ENCODE measurements at regions not wholly inside any gene's neighbourhood (a gene's known extent, or its start where the extent isn't known, plus 50 kb on each side); places are given as distances from the start of the nearest gene placed in this dataset.

DNA sequence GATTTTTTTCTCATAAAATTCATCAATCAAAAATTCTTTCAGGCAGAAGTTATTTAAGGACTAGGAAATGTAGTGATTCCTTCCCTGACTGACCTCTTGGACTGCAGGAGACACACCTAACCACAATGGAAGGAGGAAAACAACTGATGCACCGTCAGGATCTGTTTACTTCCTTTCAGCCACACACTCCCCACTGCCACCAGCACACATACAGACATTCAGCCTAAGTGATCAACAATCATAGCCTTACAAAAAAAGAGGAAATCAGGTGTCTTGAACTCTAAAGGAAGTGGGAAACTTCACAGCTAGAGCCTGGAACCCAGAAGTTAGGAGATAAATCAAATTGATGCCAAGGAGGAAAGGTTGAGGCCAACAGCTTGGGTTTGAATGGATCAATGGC lies 213.5 kb upstream of the ACVR2A start:
- TF ChIP-seq, protein P1, sequence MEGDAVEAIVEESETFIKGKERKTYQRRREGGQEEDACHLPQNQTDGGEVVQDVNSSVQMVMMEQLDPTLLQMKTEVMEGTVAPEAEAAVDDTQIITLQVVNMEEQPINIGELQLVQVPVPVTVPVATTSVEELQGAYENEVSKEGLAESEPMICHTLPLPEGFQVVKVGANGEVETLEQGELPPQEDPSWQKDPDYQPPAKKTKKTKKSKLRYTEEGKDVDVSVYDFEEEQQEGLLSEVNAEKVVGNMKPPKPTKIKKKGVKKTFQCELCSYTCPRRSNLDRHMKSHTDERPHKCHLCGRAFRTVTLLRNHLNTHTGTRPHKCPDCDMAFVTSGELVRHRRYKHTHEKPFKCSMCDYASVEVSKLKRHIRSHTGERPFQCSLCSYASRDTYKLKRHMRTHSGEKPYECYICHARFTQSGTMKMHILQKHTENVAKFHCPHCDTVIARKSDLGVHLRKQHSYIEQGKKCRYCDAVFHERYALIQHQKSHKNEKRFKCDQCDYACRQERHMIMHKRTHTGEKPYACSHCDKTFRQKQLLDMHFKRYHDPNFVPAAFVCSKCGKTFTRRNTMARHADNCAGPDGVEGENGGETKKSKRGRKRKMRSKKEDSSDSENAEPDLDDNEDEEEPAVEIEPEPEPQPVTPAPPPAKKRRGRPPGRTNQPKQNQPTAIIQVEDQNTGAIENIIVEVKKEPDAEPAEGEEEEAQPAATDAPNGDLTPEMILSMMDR (IDR thresholded peaks at IDR 0.05) = no peak
- TF ChIP-seq EZH2 (IDR thresholded peaks at IDR 0.05; ENCODE audit: borderline replicate concordance, insufficient read depth, low read depth, low read length, poor library complexity, severe bottlenecking) = no peak
